ENCODE measurements at regions not wholly inside any gene's neighbourhood (a gene's known extent, or its start where the extent isn't known, plus 50 kb on each side); places are given as distances from the start of the nearest gene placed in this dataset.

- no peaks in the 10 kb centered on the region for H3K79me2 ChIP-seq (ENCODE audit: control insufficient read depth, low read length)
- H3K9me2 ChIP-seq (replicated peaks; ENCODE audit: control insufficient read depth, low read length) = no peaks in the 10 kb centered on the region
- H4K20me1 ChIP-seq (ENCODE audit: control insufficient read depth, insufficient read depth, low read depth, low read length) = no peaks in the 10 kb centered on the region
- no peaks in the 10 kb centered on the region for H3K9me3 ChIP-seq (ENCODE audit: control insufficient read depth, insufficient read depth, low read length)
- H3K4me2 ChIP-seq (ENCODE audit: low read length) = no peak overlapping the region
- no peak for TF ChIP-seq EZH2phosphoT487 (IDR thresholded peaks at IDR 0.05; ENCODE audit: borderline replicate concordance, low read length)
- no peak for TF ChIP-seq CTCF (IDR thresholded peaks at IDR 0.05; ENCODE audit: low read depth, low read length, poor library complexity, severe bottlenecking)
- H3F3A ChIP-seq (ENCODE audit: control insufficient read depth, insufficient read depth) = no peaks in the 10 kb centered on the region
- no peak overlapping the region for H3K27ac ChIP-seq (ENCODE audit: low read depth, low read length)
- H3K36me3 ChIP-seq (ENCODE audit: control insufficient read depth, low read length) = no peaks in the 10 kb centered on the region
- H3K27me3 ChIP-seq (ENCODE audit: control insufficient read depth, low read length) = no peaks in the 10 kb centered on the region
- H3K4me3 ChIP-seq (ENCODE audit: low read length) = no peak overlapping the region
- H3K4me1 ChIP-seq (ENCODE audit: control insufficient read depth, low read length) = no peaks in the 10 kb centered on the region
Observed at GRCh38 chr2:172223601-172224054, 120.9 kb upstream of the DLX2 start.

DNA sequence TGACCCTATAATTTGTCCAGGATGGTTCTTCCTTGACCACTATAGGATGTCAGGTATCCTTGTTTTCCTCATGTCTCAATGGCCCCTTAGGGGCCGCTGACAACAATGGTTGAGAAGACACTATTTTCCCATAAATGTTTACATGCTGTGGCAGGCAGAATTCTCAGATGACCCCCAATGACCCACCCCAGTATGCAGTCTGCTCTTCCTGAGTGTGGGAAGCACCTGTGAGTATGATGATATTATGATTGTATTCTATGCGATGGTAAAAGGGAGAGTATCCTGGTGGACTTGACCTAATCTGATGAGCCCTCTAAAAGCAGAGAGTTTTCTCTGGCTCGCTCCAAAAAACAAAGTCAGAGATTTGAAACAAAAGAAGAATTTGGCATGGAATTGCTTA is 123.1 kb upstream of the DLX2 start:
- Histone ChIP-seq H3K4me1 (ENCODE audit: control insufficient read depth, low read length) (no peaks in the 10 kb centered on the region), H3K4me2 (ENCODE audit: low read length) (no peak overlapping the region), H3F3A (ENCODE audit: control insufficient read depth, insufficient read depth) (no peaks in the 10 kb centered on the region), H4K20me1 (ENCODE audit: control insufficient read depth, insufficient read depth, low read depth, low read length) (no peaks in the 10 kb centered on the region), H3K27me3 (ENCODE audit: control insufficient read depth, low read length) (no peaks in the 10 kb centered on the region), H3K79me2 (ENCODE audit: control insufficient read depth, low read length) (no peaks in the 10 kb centered on the region), H3K9me2 (replicated peaks; ENCODE audit: control insufficient read depth, low read length) (no peaks in the 10 kb centered on the region), H3K27ac (ENCODE audit: low read depth, low read length) (no peak overlapping the region), H3K9me3 (ENCODE audit: control insufficient read depth, insufficient read depth, low read length) (no peaks in the 10 kb centered on the region), H3K36me3 (ENCODE audit: control insufficient read depth, low read length) (no peaks in the 10 kb centered on the region), H3K4me3 (ENCODE audit: low read length) (no peak overlapping the region)
- no peak for TF ChIP-seq CTCF (IDR thresholded peaks at IDR 0.05; ENCODE audit: low read depth, low read length, poor library complexity, severe bottlenecking)
- TF ChIP-seq EZH2phosphoT487 (IDR thresholded peaks at IDR 0.05; ENCODE audit: borderline replicate concordance, low read length) = no peak

- H3F3A ChIP-seq (ENCODE audit: control insufficient read depth, insufficient read depth) = no peaks in the 10 kb centered on the region
- no peak overlapping the region for H3K27ac ChIP-seq (ENCODE audit: low read depth, low read length)
- no peaks in the 10 kb centered on the region for H3K9me2 ChIP-seq (replicated peaks; ENCODE audit: control insufficient read depth, low read length)
- H3K4me3 ChIP-seq (ENCODE audit: low read length) = no peak overlapping the region
- no peak overlapping the region for H3K4me2 ChIP-seq (ENCODE audit: low read length)
- TF ChIP-seq EZH2phosphoT487 (IDR thresholded peaks at IDR 0.05; ENCODE audit: borderline replicate concordance, low read length) (no peak), CTCF (IDR thresholded peaks at IDR 0.05; ENCODE audit: low read depth, low read length, poor library complexity, severe bottlenecking) (no peak)
- no peaks in the 10 kb centered on the region for H3K79me2 ChIP-seq (ENCODE audit: control insufficient read depth, low read length)
- H3K27me3 ChIP-seq (ENCODE audit: control insufficient read depth, low read length) = no peaks in the 10 kb centered on the region
- no peaks in the 10 kb centered on the region for H3K4me1 ChIP-seq (ENCODE audit: control insufficient read depth, low read length)
- H3K36me3 ChIP-seq (ENCODE audit: control insufficient read depth, low read length) = no peaks in the 10 kb centered on the region
- no peaks in the 10 kb centered on the region for H3K9me3 ChIP-seq (ENCODE audit: control insufficient read depth, insufficient read depth, low read length)
- no peaks in the 10 kb centered on the region for H4K20me1 ChIP-seq (ENCODE audit: control insufficient read depth, insufficient read depth, low read depth, low read length)
Observed at GRCh38 chr2:172226244-172227061, 123.8 kb upstream of the DLX2 start.
